NCI-H1694 (cell line): ENCODE measurements at regions not wholly inside any gene's neighbourhood (a gene's known extent, or its start where the extent isn't known, plus 50 kb on each side); places are given as distances from the start of the nearest gene placed in this dataset.
"Not testable (repeated sequence)": the region's sequence is repeated elsewhere in the genome, so short reads cannot be mapped to it uniquely, and the experiment has no call there.

Experiments
- DNase-seq: peaks from one replicate; lab custom pipeline; 2025; lab: John Stamatoyannopoulos, UW

DNA sequence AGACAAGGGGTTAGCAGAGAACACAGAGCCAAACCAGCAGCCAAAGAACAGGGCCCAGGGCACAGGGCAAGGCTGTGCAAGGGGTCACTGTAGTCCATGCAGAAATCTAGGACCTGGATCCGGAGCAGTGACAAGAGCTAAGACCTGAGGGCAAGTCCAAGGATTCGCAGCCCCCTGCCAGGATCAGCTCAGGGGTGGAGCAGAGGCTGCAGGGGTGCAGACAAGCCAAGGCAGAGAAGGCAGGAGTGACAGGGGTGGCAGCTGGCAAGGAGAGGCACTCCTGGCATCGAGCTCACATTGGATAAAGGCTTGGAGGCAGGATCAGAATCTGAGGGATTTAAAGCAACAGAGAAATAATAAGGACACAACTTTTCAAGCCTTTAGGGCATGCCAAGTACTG, 80.7 kb upstream of the NANOS1 start:
- peak; percentile 17 for DNase-seq

DNA sequence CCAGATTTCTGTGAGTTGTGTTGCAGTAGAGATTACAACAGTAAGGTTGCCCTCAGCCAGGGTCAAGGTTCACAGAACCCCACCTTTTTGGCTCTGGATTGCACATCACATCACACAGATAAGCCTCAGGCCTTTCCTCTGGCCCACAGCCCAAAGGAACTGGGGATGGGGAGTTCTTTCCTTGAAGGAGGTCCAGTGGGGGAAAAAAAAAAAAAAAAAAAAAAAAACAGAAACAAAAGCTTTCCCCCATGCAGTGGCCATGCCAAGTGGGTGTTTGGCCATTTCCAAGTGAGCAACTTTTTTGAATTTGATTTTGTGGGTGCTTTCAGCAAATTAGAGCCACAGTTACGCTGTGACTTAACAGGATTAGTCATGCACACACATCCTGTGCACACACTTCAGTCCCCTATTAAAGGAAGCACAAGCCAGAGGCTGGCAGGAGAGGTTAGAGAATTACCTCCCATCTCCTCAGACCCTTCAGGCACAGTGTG, 79.3 kb upstream of the NANOS1 start:
- DNase-seq = no peak

DNA sequence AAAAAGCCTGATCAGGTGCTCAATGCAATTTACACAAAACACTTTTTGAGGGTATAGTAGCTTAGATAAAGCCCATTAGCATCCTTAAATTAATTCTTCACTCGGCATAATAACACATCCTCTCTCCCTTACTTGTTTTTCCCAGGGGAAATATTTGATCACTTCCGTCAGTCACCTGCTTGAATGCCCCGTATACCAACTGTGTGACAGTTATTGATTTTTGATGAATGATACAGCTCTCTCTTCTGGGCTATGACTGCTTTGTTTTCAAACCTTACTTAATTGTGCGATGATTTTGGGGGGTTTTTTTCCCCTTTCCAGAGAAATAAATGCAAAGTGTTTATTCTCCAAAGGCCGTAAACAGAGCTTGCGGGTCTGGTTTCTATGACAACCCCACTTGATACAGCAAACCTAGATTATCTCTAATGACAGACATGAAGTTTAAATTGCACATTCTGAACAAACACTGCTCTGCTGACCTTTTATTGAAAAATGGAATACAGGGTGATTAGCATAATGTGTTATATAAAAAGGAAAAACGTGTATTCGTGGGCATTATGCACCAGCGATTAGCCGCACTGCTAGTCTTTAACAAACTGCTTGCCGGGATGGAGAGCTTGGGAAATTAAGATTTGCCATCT, 78.4 kb upstream of the NANOS1 start:
- no peak for DNase-seq

DNA sequence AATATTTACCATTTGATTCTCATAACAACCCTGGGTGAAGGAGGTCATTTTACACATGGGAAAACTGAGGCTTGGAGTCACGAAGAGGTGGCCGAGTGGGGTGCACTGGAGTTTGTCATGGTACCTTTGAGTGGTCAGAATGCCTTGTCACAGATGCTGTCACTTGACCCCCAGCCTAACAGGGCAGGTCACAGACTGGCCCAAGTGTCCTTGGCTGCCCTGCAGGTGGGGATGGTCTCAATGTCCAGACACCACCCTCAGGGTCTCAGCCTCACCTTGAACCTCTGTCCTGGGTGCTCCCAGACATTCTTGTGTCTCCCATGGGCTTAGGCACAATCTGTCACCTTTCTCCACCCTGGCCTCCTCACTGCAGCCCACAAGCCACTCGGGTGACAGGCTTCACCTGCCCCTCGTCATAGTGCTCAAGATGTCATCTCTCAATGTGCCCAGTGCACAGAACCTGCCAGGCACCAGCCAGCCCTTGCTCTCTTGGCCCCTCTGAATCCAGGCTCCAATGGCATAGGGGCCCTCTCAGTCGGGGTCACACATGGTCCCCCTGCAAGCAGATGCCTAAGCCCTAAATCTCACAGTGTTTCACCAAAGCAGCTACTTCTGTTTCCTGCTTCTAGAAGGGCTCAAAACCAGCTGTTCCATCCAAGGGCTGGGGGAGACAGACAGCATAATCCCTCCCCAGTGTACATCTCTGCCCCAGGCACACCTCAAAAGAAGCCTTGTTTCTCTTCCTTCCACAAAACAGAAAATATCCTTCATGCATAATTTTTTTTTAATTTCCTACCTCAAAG, 76.8 kb upstream of the NANOS1 start:
- no peak for DNase-seq

DNA sequence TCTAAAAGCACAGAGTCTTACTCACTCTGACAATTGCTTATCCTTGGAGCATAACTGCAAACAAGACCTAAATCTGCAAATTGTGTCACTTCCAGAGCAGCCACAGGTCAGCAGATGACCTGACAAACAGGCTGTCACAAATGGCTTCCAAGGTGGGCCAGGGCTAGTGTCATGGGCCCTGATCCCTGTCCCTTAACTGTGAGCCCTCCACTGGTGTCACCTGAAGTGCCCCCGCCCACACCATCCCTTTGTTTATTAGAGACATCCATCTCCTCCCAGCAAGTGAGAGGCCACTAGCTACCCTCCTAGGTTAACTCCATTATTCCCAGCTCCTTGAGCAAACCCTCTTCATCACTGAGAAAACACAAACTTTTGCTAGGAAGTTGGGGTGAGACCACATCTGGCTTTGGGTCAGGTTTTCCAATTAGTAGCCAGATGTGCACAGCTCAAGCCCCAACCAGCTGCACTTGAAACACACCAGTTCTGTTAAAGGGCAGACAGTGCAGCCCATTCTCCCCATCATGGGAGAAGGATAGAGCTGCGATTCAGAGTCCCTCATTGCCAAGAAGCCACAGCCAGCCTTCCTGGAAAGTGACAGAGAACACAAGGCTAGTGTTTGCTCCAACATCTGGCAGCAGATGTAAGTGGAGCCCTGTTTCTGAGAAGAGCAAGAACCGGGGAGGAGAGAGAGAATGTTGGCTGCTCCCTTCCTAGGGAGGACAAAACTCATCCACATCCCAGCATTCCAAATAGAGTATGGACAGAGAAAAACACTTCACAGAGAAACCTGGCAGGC, 75.7 kb upstream of the NANOS1 start:
- DNase-seq = no peak

DNA sequence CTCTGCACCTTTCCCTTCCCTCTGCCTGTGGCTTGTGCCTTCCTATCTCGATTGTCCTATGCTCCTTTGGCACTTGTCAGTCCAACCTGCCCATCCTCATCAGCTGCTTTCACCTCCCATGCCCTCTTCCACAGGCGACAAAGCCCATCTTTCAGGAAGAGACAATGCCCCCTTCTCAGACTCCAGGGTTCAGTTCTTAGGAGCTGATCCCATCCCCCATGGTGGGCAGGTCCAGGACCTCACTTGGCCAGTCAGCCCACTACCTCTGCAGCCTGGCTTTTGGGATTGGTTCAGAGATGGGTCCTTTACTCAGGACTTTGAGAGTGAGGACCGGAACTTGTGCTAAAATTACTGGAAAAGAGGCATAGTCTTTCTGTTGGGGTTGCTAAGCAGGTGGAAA, 74.0 kb upstream of the NANOS1 start:
- DNase-seq = no peak

DNA sequence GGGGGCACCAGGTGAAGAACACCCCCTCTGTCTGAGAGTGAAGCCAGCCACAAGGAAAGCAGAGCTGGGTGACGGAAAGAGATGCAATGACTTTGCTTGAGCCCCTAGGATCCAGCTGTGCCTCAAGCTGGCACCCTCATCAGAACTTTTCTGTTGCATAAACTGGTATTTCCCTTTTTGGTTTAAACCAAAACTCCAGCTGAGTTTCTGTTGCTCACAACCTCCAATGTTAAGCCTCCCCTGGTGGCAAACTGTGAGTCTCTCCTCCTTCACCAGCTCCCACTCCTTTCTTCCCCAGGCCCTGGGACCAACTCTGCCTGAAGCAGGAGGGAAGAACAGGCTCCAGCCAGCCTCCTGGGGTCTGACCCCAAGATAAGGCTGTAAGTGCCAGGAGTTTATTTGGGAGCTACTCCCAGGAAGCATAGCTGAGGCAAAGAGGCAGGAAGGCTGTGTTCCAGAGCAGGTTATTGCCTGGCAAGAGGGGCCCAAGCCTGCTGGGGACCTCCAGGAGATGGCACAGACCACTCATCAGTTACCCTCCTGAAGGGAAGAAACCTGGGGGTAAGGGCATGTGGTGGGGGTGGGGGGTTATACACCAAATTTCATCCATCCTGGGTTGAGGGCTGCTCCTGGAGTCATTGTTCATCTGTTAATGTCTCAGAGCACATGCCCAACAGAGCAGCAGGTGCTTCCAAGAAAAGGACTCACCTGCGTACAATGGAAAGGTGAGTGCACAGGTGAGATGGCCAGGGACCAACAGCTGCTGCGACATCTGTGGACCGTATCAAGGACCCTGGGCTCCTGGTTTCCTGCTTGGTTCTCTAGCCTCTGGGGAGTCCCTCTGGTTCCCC, 73.3 kb upstream of the NANOS1 start:
- DNase-seq = no peak

DNA sequence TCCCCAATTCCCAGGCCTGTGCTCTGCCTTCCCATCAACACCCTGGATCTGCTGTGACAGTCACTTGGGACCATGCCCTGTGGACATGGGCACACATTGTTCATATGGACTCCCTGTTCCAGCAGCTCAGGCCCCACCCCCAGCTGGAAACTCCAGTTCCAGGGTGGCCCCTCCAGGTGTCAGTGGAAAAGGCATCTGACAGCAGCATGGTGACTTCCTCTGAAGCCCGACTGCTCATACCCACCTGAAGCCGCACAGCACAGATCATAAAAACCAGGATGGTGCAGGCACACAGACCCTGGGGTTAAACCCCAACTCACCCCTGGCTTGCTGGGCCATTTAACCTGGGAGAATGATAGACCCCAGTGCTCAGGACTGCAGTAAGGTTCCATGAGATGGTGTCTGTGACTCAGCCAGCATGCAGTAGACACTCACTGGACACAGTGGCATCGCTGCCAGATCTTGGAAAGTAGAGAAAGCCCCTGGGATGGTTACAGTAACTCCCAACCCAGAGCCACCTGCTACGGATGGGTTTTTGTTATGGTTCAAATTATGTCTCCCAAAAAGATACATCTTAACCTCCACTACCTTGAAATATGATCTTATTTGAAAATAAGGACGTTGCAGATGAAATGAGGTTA, 72.6 kb upstream of the NANOS1 start:
- no peak for DNase-seq

DNA sequence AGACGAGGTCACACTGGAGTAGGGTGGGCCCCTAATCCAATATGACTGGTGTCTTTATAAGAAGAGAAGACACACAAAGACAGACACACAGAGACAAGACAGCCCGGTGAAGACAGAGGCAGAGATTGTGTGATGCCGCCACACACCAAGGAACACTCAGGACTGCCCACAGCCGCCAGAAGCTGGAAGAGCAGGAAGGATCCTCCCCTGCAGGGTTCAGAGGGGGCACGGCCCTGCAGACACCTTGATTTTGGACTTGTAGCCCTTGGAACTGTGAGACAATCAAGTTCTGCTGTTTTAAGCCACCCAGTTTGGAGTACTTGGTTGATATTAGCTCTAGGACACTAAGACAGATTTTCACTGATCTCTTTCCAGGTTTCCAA, 72.1 kb upstream of the NANOS1 start:
- DNase-seq = no peak

DNA sequence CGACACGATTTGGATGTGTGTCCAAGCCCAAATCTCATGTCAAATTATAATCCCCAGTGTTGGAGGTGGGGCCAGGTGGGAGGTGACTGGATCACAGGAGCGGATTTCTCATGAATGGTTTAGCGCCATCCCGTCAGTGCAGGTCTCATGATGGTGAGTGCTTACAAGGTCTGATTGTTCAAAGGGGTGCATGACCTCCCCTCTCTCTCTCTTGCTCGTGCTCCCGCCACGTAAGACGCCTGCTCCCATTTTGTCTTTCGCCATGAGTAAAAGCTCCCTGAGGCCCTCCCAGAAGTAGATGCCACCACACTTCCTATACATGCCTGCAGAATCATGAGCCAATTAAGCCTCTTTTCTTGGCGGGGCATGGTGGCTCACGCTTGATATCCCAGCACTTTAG, 71.5 kb upstream of the NANOS1 start:
- no peak for DNase-seq

DNA sequence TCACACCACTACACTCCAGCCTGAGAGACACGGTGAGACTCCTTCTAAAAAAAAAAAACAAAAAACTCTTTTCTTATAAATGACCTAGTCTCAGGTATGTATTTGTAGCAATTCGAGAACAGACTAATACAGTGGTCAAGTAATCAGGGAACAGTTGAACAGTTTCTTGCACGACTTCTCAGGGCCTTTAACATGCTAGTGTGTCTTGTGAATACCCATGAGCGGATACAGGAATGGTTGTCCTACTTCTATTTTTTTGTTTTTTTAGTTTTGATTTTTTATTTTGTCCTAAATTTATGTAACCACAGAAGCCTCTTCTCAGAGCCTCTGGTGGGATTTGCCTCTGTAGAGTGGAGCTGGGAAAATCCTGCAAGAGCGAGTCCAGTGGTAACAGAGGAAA, 71.0 kb upstream of the NANOS1 start:
- DNase-seq = no peak

DNA sequence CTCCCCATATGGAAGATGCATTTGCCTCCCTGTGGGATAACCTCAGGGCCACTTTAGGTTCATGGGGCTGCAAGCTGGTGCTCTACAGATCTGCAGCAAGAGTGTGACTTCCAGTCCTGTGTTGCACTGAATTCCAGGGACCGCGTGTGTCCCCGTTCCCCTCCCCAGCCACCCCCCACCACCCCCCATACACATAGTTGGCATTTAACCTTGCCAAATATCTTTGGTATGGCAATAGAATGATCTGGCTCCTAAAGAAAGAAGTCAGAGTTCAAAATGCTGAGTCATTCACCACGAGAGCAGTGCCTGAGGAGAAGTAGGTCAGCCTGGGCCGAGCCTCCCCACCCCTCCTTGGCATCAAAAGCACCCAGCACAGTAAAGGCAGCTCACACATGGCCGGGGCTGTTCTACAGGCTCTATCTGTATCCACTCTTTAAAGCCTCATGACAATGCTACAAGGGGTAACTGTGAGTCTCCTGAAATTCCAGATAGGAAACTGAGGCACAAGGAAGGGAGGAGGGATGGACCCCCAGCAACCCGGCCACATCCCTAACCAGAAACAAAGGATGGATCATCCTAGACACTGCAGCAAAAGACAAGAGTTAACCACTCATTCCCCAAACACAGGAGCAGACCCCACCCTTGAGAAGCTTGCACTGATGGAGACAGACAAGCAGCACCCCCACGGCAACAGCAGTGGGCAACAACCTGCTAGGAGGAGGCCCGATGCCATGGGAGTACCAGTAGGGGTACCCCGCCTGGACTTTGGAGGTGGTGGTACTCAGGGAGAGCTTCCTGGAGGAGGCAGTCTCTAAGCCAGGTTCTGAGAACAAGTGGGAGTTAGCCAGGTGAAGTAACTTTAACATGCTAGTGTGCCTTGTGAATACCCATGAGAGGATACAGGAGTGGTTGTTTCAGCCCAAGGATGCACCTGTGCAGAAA, 70.3 kb upstream of the NANOS1 start:
- no peak for DNase-seq

DNA sequence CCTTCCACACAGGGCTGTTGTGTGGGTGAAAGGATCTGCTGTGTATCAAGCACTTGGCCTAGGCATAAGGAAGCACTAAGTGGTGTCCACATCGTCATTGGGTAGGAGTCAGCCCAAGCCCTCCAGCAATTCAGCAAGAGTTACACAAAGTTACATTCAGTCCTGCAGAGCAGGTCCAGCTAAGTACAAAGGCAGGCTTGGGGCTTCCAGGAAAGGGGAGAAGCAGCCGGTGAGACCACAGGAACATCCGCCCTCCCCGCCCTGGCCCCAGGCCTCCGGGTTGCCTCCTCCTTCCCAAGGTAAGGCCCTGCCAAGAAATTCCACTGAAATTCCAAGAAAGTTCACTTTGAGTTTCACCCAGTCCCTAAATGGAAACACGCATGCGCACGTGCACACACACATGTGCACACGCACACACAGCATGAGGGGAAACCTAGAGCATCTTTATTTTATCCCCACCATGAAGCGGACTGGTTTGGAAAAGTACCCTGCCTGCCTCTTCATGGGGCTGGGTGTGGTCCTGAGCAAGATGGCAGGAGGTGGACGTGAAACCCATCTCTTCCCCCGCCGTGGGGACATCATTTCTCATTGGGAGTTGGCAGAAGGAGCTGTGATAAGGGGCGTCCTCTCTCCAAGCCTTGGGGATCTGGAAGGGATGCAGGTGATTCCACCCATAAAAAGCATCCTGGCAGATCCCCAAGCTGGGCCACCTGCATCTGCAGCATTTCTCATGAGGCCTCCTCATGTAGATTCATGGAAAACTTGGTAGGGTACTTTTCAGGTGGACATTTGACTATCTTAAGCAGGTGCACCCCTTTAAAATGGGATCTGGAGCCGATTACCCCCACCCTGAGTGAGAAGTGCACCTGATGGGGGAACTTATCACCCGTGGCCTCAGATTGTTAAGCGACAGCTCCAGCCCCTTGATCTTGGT, 69.1 kb upstream of the NANOS1 start:
- DNase-seq = no peak

DNA sequence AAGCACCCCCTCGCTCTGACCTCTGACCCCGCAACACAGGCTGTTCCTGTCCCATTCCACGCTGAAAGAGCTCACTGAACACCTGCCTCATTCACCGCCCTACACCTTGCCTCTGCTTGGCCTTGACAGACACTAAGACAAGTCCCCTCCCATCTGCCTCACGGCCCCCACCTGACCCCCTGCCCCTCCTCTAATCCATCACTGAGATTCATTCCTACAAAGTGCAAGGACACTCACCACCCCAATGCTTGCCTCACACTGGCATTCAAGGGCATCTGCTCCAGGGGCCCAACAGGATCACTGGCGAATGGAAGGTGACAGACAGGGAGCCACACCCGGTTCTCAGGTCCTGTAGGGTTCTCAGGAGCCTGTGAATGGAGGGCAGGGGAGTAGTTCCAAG, 68.1 kb upstream of the NANOS1 start:
- no peak for DNase-seq

DNA sequence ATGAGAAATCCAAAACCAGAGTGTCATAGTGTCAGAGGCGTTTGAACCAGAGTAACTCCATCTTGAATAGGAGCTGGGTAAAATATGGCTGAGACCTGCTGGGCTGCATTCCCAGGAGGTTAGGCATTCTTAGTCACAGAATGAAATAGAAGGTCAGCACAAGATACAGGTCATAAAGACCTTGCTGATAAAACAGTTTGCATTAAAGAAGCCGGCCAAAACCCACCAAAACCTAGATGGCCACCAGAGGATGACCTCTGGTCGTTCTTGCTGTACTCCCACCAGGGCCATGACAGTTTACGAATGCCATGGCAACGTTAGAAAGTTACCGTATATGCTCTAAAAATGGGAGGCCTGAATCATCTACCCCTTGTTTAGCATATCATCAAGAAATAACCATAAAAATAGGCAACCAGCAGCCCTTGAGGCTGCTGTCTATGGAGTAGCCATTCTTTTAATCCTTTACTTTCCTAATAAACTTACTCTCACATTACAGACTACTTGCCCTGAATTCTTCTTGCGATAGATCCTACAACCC, 67.1 kb upstream of the NANOS1 start:
- DNase-seq = not testable (repeated sequence)

DNA sequence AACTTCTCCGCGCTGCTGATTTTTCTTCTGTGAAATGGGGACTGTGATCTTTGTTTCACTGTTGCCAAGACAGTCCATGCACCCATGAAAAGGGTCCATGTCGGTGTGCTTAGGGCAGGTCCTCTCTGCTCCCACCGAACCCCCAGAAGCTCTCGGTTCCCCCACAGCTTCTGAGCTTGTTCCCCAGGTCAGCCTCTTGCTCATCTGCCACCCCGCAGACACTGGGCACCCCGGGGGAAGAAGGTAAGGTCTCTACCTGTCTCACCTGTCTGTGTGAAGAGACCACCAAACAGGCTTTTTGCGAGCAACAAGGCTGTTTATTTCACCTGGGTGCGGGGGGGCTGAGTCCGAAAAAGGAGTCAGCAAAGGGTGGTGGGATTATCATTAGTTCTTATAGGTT, 66.2 kb upstream of the NANOS1 start:
- DNase-seq = no peak

DNA sequence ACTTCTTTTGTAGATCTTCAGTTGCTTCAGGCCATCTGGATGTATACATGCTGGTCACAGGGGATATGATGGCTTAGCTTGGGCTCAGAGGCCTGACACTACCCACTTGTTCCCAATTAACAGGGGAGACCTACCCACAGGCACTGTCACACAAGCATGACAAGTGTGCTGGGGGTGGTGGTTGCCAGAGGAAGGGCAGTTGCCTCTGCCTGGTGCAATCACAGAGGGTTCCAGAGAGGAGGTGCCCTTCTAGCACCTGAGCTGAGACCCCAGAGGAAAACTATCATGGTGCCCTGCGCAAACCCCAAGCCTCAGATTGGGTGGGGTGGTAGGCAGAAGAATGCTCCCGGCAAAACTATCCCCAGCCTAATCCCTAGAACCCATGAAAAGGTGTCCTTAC, 65.6 kb upstream of the NANOS1 start:
- DNase-seq = no peak

DNA sequence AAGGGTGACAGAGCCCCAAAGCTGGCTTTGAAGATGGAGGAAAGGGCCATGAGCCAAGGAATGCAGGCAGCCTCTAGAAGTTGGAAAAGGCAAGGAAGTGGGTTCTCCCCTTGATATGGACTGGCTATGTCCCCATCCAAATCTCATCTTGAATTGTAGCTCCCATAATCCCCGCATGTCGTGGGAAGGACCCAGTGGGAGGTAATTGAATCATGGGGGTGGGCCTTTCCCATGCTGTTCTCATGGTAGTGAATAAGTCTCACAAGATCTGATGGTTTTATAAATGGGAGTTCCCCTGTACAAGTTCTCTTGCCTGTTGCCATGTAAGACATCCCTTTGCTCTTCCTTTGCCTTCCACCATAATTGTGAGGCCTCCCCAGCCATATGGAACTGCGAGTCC, 65.0 kb upstream of the NANOS1 start:
- not testable (repeated sequence) for DNase-seq

DNA sequence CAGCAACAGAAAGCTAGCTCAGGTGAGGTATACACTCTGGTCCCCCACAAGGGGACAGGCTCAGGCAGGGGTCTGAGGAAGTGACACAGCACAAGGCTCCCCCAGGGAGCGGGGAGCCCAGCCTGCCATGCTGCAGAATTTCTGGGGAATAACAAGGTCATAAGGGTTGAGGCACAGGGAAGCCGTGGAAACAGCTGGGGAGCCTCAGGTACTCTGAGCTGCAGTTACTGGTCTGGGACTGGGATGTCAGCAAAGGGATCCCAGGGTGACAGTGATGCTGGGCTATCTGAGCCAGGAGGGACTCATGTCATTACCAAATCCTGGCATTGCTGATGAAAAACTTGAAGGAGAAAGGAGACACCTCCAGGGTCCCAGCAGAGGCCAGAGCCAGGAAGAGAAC, 64.4 kb upstream of the NANOS1 start:
- DNase-seq = no peak
